ENCODE measurements at regions not wholly inside any gene's neighbourhood (a gene's known extent, or its start where the extent isn't known, plus 50 kb on each side); places are given as distances from the start of the nearest gene placed in this dataset.

- CTCF ChIA-PET (ENCODE audit: unreplicated experiment): no interaction called here
- intact Hi-C loops (cut with micrococcal nuclease; ENCODE audit: unreplicated experiment): no loop called here
These were observed 103.7 kb downstream of the RPL22L1 start for GRCh38 chr3:170766253-170766652.

GRCh38 chr3:170765419-170766078, 104.4 kb downstream of the RPL22L1 start:
- intact Hi-C loops (cut with micrococcal nuclease; ENCODE audit: unreplicated experiment): no loop called here
- TF ChIP-seq CTCF (conservative IDR thresholded peaks at IDR 0.05; ENCODE audit: low read length): no peak
- TF ChIP-seq EZH2phosphoT487 (IDR thresholded peaks at IDR 0.05; ENCODE audit: borderline replicate concordance, low read depth, low read length): no peak
- Histone ChIP-seq H3K79me2 (ENCODE audit: insufficient read depth, low read depth, low read length) (no peaks in the 10 kb centered on the region), H3K36me3 (ENCODE audit: insufficient read depth, low read length) (no peaks in the 10 kb centered on the region), H3K9me2 (ENCODE audit: insufficient read depth, low read length) (no peaks in the 10 kb centered on the region), H4K20me1 (ENCODE audit: insufficient read depth, low read length) (no peaks in the 10 kb centered on the region), H3K9me3 (ENCODE audit: low read length) (no peaks in the 10 kb centered on the region), H3K27ac (ENCODE audit: low read depth, low read length, poor library complexity, severe bottlenecking) (no peak overlapping the region), H3K4me2 (ENCODE audit: low read length) (no peak overlapping the region), H3K4me3 (ENCODE audit: low read depth, low read length, poor library complexity, severe bottlenecking) (no peak overlapping the region), H3K4me1 (ENCODE audit: insufficient read depth, low read length, poor library complexity, severe bottlenecking) (no peaks in the 10 kb centered on the region), H2AFZ (ENCODE audit: low read length) (no peak overlapping the region)
- CTCF ChIA-PET (ENCODE audit: unreplicated experiment): no interaction called here
- POLR2A ChIA-PET: interaction anchor here (1.9 kb wide), 1 partner anchor 11 kb away, joined by 6 read pairs; no protein-coding TSS in a partner anchor
- no TSS peak for BruUV-seq (replicated peaks)
- no peak for DNase-seq (ENCODE audit: low spot score)

More at GRCh38 chr3:170766253-170766652, 103.7 kb downstream of the RPL22L1 start:
- no peak overlapping the region for H3K4me2 ChIP-seq (ENCODE audit: low read length)
- no peaks in the 10 kb centered on the region for H3K9me2 ChIP-seq (ENCODE audit: insufficient read depth, low read length)
- no peak for DNase-seq (ENCODE audit: low spot score)
- H3K4me3 ChIP-seq (ENCODE audit: low read depth, low read length, poor library complexity, severe bottlenecking): no peak overlapping the region
- no peak overlapping the region for H2AFZ ChIP-seq (ENCODE audit: low read length)
- no peaks in the 10 kb centered on the region for H3K4me1 ChIP-seq (ENCODE audit: insufficient read depth, low read length, poor library complexity, severe bottlenecking)
- no peaks in the 10 kb centered on the region for H3K36me3 ChIP-seq (ENCODE audit: insufficient read depth, low read length)
- no peaks in the 10 kb centered on the region for H4K20me1 ChIP-seq (ENCODE audit: insufficient read depth, low read length)
- H3K9me3 ChIP-seq (ENCODE audit: low read length): no peaks in the 10 kb centered on the region
- H3K27ac ChIP-seq (ENCODE audit: low read depth, low read length, poor library complexity, severe bottlenecking): no peak overlapping the region
- TF ChIP-seq CTCF (conservative IDR thresholded peaks at IDR 0.05; ENCODE audit: low read length) (no peak), EZH2phosphoT487 (IDR thresholded peaks at IDR 0.05; ENCODE audit: borderline replicate concordance, low read depth, low read length) (no peak)
- no TSS peak for BruUV-seq (replicated peaks)
- no peaks in the 10 kb centered on the region for H3K79me2 ChIP-seq (ENCODE audit: insufficient read depth, low read depth, low read length)
- POLR2A ChIA-PET: interaction anchor here (1.9 kb wide), 1 partner anchor 11 kb away, joined by 6 read pairs; no protein-coding TSS in a partner anchor

GRCh38 chr3:170764017-170764416, 106.0 kb downstream of the RPL22L1 start:
- ChIA-PET POLR2A (no interaction called here), CTCF (ENCODE audit: unreplicated experiment) (no interaction called here)
- Histone ChIP-seq H3K4me2 (ENCODE audit: low read length) (no peak overlapping the region), H3K79me2 (ENCODE audit: insufficient read depth, low read depth, low read length) (no peaks in the 10 kb centered on the region), H3K4me3 (ENCODE audit: low read depth, low read length, poor library complexity, severe bottlenecking) (no peak overlapping the region), H3K36me3 (ENCODE audit: insufficient read depth, low read length) (no peaks in the 10 kb centered on the region), H3K9me2 (ENCODE audit: insufficient read depth, low read length) (no peaks in the 10 kb centered on the region), H3K27ac (ENCODE audit: low read depth, low read length, poor library complexity, severe bottlenecking) (no peak overlapping the region), H4K20me1 (ENCODE audit: insufficient read depth, low read length) (no peaks in the 10 kb centered on the region), H3K9me3 (ENCODE audit: low read length) (no peaks in the 10 kb centered on the region), H3K4me1 (ENCODE audit: insufficient read depth, low read length, poor library complexity, severe bottlenecking) (no peaks in the 10 kb centered on the region), H2AFZ (ENCODE audit: low read length) (no peak overlapping the region)
- no peak for DNase-seq (ENCODE audit: low spot score)
- intact Hi-C loops (cut with micrococcal nuclease; ENCODE audit: unreplicated experiment): no loop called here
- TF ChIP-seq EZH2phosphoT487 (IDR thresholded peaks at IDR 0.05; ENCODE audit: borderline replicate concordance, low read depth, low read length) (no peak), CTCF (conservative IDR thresholded peaks at IDR 0.05; ENCODE audit: low read length) (no peak)
- no TSS peak for BruUV-seq (replicated peaks)

All from OCI-LY7 (cell line).